ENCODE measurements at regions not wholly inside any gene's neighbourhood (a gene's known extent, or its start where the extent isn't known, plus 50 kb on each side); places are given as distances from the start of the nearest gene placed in this dataset.

DNA sequence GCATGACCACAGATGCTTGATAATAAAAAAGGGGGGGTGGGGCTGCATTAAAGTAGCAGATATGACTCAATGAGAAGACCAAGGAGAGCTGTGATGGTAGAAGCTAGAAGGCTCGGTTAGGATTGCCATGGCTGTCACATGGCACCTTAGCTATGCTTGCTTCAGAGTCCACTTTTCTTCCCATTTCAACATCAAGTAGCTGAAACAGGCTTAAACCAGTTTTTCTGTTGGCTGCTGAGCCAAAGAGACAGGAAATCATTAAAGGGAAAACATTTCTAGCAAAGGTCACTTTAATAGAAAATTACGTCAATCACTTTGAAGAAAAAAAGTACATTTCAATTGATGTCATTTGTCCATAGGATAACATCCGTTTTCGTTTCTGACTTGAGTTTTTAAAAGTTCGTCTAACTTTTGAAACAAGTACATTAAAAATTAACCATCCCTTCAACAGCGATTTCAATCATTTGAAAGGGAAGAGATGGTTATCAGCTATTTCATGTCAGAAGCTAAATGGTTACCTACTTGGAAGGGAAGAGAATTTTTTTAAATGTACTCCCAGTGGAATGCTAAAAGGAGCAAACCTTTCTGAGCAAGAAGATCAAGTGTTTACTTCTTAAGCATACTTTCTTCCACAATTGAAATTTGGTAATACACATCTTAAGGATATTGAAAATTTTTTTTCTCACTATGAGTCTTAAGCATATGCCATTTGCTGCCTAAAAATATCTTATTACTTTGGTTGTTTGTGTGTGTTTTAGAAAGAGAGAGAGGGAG, 488.1 kb upstream of the PRMT6 start:
- H2BK12ac ChIP-seq (ENCODE audit: low read length) = no peak overlapping the region
- H2BK5ac ChIP-seq (ENCODE audit: low read depth, low read length, poor library complexity) = no peak overlapping the region
- H3K36me3 ChIP-seq (ENCODE audit: control insufficient read depth in 1 of 2, insufficient read depth in 2 of 2, low read length in 2 of 2) = no peaks in the 10 kb centered on the region
- no peak overlapping the region for H2AK5ac ChIP-seq (ENCODE audit: low read length)
- no peak overlapping the region for H2AFZ ChIP-seq (ENCODE audit: insufficient read depth, low read length, poor library complexity)
- no peak overlapping the region for H4K8ac ChIP-seq (ENCODE audit: low read depth, low read length)
- H3K18ac ChIP-seq (ENCODE audit: low read length) = no peak overlapping the region
- DNase-seq = no peak
- no peaks in the 10 kb centered on the region for H3K27me3 ChIP-seq (ENCODE audit: insufficient read depth, low read length)
- no peak overlapping the region for H3K9ac ChIP-seq (ENCODE audit: low read length)
- no peak overlapping the region for H4K91ac ChIP-seq (ENCODE audit: low read depth, low read length)
- no peaks in the 10 kb centered on the region for H3K4me1 ChIP-seq (ENCODE audit: control insufficient read depth in 1 of 2, insufficient read depth in 2 of 2, low read length in 2 of 2)
- no CpG with 5 or more reads among the region's 6 CpGs for WGBS (ENCODE audit: extremely low coverage, insufficient coverage, insufficient read length)
- H3K4me2 ChIP-seq (ENCODE audit: low read length) = no peak overlapping the region
- no peak overlapping the region for H4K12ac ChIP-seq (ENCODE audit: low read depth, low read length)
- H3K23ac ChIP-seq (ENCODE audit: low read length) = no peak overlapping the region
- H3K4ac ChIP-seq (ENCODE audit: low read depth, low read length) = no peak overlapping the region
- H3K27ac ChIP-seq (ENCODE audit: low read depth, low read length) = no peak overlapping the region
- no peak overlapping the region for H3K14ac ChIP-seq (ENCODE audit: low read length)
- H2BK120ac ChIP-seq (ENCODE audit: insufficient read depth, low read length, poor library complexity) = no peak overlapping the region
- H3K79me2 ChIP-seq (ENCODE audit: control insufficient read depth, insufficient read depth, low read length, poor library complexity) = no peaks in the 10 kb centered on the region
- no peaks in the 10 kb centered on the region for H3K79me1 ChIP-seq (ENCODE audit: low read length)
- H3K9me3 ChIP-seq (ENCODE audit: insufficient read depth, low read depth, low read length) = no peaks in the 10 kb centered on the region
- no peak overlapping the region for H3K4me3 ChIP-seq (ENCODE audit: low read depth, low read length)

DNA sequence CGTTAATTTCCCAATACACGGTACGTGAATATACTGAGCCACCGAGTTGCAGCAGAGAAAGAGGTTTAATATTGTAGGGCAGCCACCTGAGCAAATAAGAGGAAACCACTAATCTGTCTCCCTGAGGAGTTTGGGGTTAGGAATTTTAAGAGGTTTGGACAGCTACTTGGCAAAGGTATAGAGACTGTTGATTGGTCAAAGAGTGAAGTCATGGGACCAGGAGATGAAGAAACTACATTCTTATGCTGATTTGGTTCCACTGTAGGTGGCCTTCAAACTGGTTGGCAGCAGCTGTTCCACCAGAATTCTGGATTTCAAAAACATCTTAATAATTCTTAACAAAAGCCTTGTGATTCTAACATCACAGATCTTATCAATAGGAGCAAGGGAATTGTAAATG, 485.4 kb upstream of the PRMT6 start:
- DNase-seq = peak in 1 of 2 donors; percentile 8
- no peak overlapping the region for H3K14ac ChIP-seq (ENCODE audit: low read length)
- no peak overlapping the region for H3K4ac ChIP-seq (ENCODE audit: low read depth, low read length)
- WGBS (ENCODE audit: extremely low coverage, insufficient coverage, insufficient read length) = no CpG with 5 or more reads among the region's 4 CpGs
- H2AK5ac ChIP-seq (ENCODE audit: low read length) = no peak overlapping the region
- no peaks in the 10 kb centered on the region for H3K9me3 ChIP-seq (ENCODE audit: insufficient read depth, low read depth, low read length)
- H3K23ac ChIP-seq (ENCODE audit: low read length) = no peak overlapping the region
- H4K8ac ChIP-seq (ENCODE audit: low read depth, low read length) = no peak overlapping the region
- no peak overlapping the region for H3K9ac ChIP-seq (ENCODE audit: low read length)
- no peak overlapping the region for H2BK120ac ChIP-seq (ENCODE audit: insufficient read depth, low read length, poor library complexity)
- no peaks in the 10 kb centered on the region for H3K79me2 ChIP-seq (ENCODE audit: control insufficient read depth, insufficient read depth, low read length, poor library complexity)
- no peak overlapping the region for H3K4me2 ChIP-seq (ENCODE audit: low read length)
- no peak overlapping the region for H4K91ac ChIP-seq (ENCODE audit: low read depth, low read length)
- no peak overlapping the region for H3K18ac ChIP-seq (ENCODE audit: low read length)
- H3K27me3 ChIP-seq (ENCODE audit: insufficient read depth, low read length) = no peaks in the 10 kb centered on the region
- no peak overlapping the region for H2BK5ac ChIP-seq (ENCODE audit: low read depth, low read length, poor library complexity)
- no peaks in the 10 kb centered on the region for H3K79me1 ChIP-seq (ENCODE audit: low read length)
- no peak overlapping the region for H2BK12ac ChIP-seq (ENCODE audit: low read length)
- H3K36me3 ChIP-seq (ENCODE audit: control insufficient read depth in 1 of 2, insufficient read depth in 2 of 2, low read length in 2 of 2) = no peaks in the 10 kb centered on the region
- H4K12ac ChIP-seq (ENCODE audit: low read depth, low read length) = no peak overlapping the region
- no peak overlapping the region for H2AFZ ChIP-seq (ENCODE audit: insufficient read depth, low read length, poor library complexity)
- H3K4me3 ChIP-seq (ENCODE audit: low read depth, low read length) = no peak overlapping the region
- H3K27ac ChIP-seq (ENCODE audit: low read depth, low read length) = no peak overlapping the region
- no peaks in the 10 kb centered on the region for H3K4me1 ChIP-seq (ENCODE audit: control insufficient read depth in 1 of 2, insufficient read depth in 2 of 2, low read length in 2 of 2)

DNA sequence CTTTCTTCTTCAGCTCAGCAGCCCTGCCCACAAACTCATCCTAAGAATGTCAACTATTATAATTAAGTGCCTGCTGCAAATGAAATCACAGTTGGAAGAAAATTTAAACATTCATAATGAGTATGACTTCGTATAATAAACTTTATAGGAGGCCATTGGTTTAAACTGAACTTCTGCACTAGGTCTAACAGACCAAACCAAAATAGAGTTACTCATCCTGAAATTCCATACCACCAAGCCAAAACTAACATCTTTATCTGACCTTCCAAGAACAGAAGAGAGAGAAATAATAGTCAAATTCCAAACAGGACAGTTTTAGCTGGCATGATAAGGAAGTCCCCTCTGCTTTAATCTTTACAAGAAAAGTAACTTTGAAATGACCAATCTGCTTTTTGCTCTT, 472.4 kb upstream of the PRMT6 start:
- Histone ChIP-seq H2AFZ (ENCODE audit: insufficient read depth, low read length, poor library complexity) (no peak overlapping the region), H3K4me1 (ENCODE audit: control insufficient read depth in 1 of 2, insufficient read depth in 2 of 2, low read length in 2 of 2) (no peaks in the 10 kb centered on the region), H3K18ac (ENCODE audit: low read length) (no peak overlapping the region), H2BK5ac (ENCODE audit: low read depth, low read length, poor library complexity) (no peak overlapping the region), H3K27me3 (ENCODE audit: insufficient read depth, low read length) (no peaks in the 10 kb centered on the region), H3K4ac (ENCODE audit: low read depth, low read length) (no peak overlapping the region), H3K4me2 (ENCODE audit: low read length) (no peak overlapping the region), H3K36me3 (ENCODE audit: control insufficient read depth in 1 of 2, insufficient read depth in 2 of 2, low read length in 2 of 2) (no peaks in the 10 kb centered on the region), H2BK120ac (ENCODE audit: insufficient read depth, low read length, poor library complexity) (no peak overlapping the region), H3K9me3 (ENCODE audit: insufficient read depth, low read depth, low read length) (no peaks in the 10 kb centered on the region), H4K12ac (ENCODE audit: low read depth, low read length) (no peak overlapping the region), H3K79me2 (ENCODE audit: control insufficient read depth, insufficient read depth, low read length, poor library complexity) (no peaks in the 10 kb centered on the region), H2BK12ac (ENCODE audit: low read length) (no peak overlapping the region), H2AK5ac (ENCODE audit: low read length) (no peak overlapping the region), H4K8ac (ENCODE audit: low read depth, low read length) (no peak overlapping the region), H3K27ac (ENCODE audit: low read depth, low read length) (no peak overlapping the region), H3K4me3 (ENCODE audit: low read depth, low read length) (no peak overlapping the region), H4K91ac (ENCODE audit: low read depth, low read length) (no peak overlapping the region), H3K9ac (ENCODE audit: low read length) (no peak overlapping the region), H3K79me1 (ENCODE audit: low read length) (no peaks in the 10 kb centered on the region), H3K23ac (ENCODE audit: low read length) (no peak overlapping the region), H3K14ac (ENCODE audit: low read length) (no peak overlapping the region)
- no peak for DNase-seq
- no CpG with 5 or more reads among the region's 1 CpG for WGBS (ENCODE audit: extremely low coverage, insufficient coverage, insufficient read length)

DNA sequence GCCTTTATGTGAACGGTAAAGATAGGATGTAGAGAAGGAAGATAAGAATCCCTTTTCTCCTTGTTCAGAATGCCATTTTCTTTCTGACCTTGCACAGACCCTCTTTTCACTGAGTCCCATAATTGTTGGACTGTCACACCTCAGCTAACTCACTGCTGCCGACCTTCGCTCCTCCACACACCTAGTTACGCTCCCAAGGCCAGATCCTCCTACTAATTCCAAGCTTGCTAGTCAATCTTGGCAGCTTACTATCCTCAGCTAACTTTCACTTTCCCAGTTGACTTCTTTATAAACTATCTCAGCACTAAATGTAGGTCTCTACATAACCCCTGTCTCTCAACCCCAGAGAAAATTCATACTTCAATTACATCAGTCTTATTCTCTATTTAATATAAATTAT, 471.8 kb upstream of the PRMT6 start:
- H3K4me1 ChIP-seq (ENCODE audit: control insufficient read depth in 1 of 2, insufficient read depth in 2 of 2, low read length in 2 of 2) = no peaks in the 10 kb centered on the region
- H2BK120ac ChIP-seq (ENCODE audit: insufficient read depth, low read length, poor library complexity) = no peak overlapping the region
- no peak overlapping the region for H3K9ac ChIP-seq (ENCODE audit: low read length)
- no peaks in the 10 kb centered on the region for H3K36me3 ChIP-seq (ENCODE audit: control insufficient read depth in 1 of 2, insufficient read depth in 2 of 2, low read length in 2 of 2)
- no peak overlapping the region for H2AFZ ChIP-seq (ENCODE audit: insufficient read depth, low read length, poor library complexity)
- H3K4ac ChIP-seq (ENCODE audit: low read depth, low read length) = no peak overlapping the region
- no peak overlapping the region for H4K12ac ChIP-seq (ENCODE audit: low read depth, low read length)
- H3K18ac ChIP-seq (ENCODE audit: low read length) = no peak overlapping the region
- H3K9me3 ChIP-seq (ENCODE audit: insufficient read depth, low read depth, low read length) = no peaks in the 10 kb centered on the region
- 100% methylated on average over 1 of the region's 4 CpGs for WGBS (ENCODE audit: extremely low coverage, insufficient coverage, insufficient read length)
- H2BK12ac ChIP-seq (ENCODE audit: low read length) = no peak overlapping the region
- no peak overlapping the region for H3K27ac ChIP-seq (ENCODE audit: low read depth, low read length)
- no peak overlapping the region for H3K14ac ChIP-seq (ENCODE audit: low read length)
- DNase-seq = no peak
- no peaks in the 10 kb centered on the region for H3K79me1 ChIP-seq (ENCODE audit: low read length)
- H3K4me3 ChIP-seq (ENCODE audit: low read depth, low read length) = no peak overlapping the region
- H3K23ac ChIP-seq (ENCODE audit: low read length) = no peak overlapping the region
- no peak overlapping the region for H4K91ac ChIP-seq (ENCODE audit: low read depth, low read length)
- no peak overlapping the region for H2AK5ac ChIP-seq (ENCODE audit: low read length)
- no peak overlapping the region for H3K4me2 ChIP-seq (ENCODE audit: low read length)
- H4K8ac ChIP-seq (ENCODE audit: low read depth, low read length) = no peak overlapping the region
- H2BK5ac ChIP-seq (ENCODE audit: low read depth, low read length, poor library complexity) = no peak overlapping the region
- H3K79me2 ChIP-seq (ENCODE audit: control insufficient read depth, insufficient read depth, low read length, poor library complexity) = no peaks in the 10 kb centered on the region
- H3K27me3 ChIP-seq (ENCODE audit: insufficient read depth, low read length) = no peaks in the 10 kb centered on the region

Data from trophoblast cell (in vitro differentiated cells and primary cell).